ENCODE measurements at regions not wholly inside any gene's neighbourhood (a gene's known extent, or its start where the extent isn't known, plus 50 kb on each side); places are given as distances from the start of the nearest gene placed in this dataset.

- no peak for TF ChIP-seq HDGF (IDR thresholded peaks at IDR 0.05; ENCODE audit: borderline replicate concordance)
- no peak for TF ChIP-seq SP1 (IDR thresholded peaks at IDR 0.05)
- no peak for TF ChIP-seq ELF4 (IDR thresholded peaks at IDR 0.05)
- TF ChIP-seq FOXA1 (IDR thresholded peaks at IDR 0.05), result no peak
- no peak for TF ChIP-seq LEF1 (IDR thresholded peaks at IDR 0.05; ENCODE audit: borderline replicate concordance)
Observed at GRCh38 chr1:30213936-30214335, 509.4 kb downstream of the MATN1 start.
